Esophagus squamous epithelium (tissue), 4 donors: ENCODE measurements at regions not wholly inside any gene's neighbourhood (a gene's known extent, or its start where the extent isn't known, plus 50 kb on each side); places are given as distances from the start of the nearest gene placed in this dataset.

Experiments used
- POLR2A ChIP-seq, 4 donors: fragments of 450-650 bp; IDR thresholded peaks; one replicate each; pipeline ENCODE4 v1.6.1; 2017; ENCODE audit warnings: antibody characterized with exemption in 4 of 4, mild to moderate bottlenecking in 4 of 4, moderate library complexity in 3 of 4
- TF ChIP-seq, protein P1 (sequence below), 6 experiments: fragments of 450-650 bp in 4 of 6; fragments of 200-600 bp in 2 of 6; sonication (generic) in 2 of 6; IDR thresholded peaks; one replicate each; pipeline ENCODE4 v1.5.1; 2016 to 2019; ENCODE audit warnings: antibody characterized with exemption in 6 of 6, mild to moderate bottlenecking in 4 of 6, moderate library complexity in 4 of 6

DNA sequence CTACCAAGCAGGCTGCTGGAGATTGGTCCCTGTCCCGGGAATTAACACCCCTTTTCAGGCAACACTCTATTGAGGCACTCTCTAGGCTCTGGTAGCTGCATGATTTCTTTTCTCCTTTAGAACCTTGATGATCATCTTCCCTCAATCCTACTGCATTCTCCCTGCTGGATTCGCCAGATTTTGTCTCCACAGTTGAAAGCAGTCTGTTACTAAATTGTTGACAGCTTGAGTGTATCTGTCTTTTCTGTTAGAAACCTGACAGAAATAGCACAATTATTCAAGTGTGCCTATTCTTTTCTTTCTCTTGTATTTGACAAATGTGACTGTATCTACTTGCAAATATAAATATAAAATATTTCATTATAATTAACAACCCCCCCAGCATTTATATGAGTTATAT lies 830.8 kb upstream of the CADM2 start:
- TF ChIP-seq, protein P1, sequence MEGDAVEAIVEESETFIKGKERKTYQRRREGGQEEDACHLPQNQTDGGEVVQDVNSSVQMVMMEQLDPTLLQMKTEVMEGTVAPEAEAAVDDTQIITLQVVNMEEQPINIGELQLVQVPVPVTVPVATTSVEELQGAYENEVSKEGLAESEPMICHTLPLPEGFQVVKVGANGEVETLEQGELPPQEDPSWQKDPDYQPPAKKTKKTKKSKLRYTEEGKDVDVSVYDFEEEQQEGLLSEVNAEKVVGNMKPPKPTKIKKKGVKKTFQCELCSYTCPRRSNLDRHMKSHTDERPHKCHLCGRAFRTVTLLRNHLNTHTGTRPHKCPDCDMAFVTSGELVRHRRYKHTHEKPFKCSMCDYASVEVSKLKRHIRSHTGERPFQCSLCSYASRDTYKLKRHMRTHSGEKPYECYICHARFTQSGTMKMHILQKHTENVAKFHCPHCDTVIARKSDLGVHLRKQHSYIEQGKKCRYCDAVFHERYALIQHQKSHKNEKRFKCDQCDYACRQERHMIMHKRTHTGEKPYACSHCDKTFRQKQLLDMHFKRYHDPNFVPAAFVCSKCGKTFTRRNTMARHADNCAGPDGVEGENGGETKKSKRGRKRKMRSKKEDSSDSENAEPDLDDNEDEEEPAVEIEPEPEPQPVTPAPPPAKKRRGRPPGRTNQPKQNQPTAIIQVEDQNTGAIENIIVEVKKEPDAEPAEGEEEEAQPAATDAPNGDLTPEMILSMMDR (IDR thresholded peaks at IDR 0.05), result no peak
- no peak for TF ChIP-seq POLR2A (IDR thresholded peaks at IDR 0.05)
